ENCODE measurements at regions not wholly inside any gene's neighbourhood (a gene's known extent, or its start where the extent isn't known, plus 50 kb on each side); places are given as distances from the start of the nearest gene placed in this dataset.
A peak's percentile ranks its signal among the peaks of the same experiment; 100 is the strongest.

GRCh38 chr5:8870349-8870958, 675.4 kb downstream of the SEMA5A start:
- peak; percentile 72 to 74 for DNase-seq

GRCh38 chr5:8870959-8871355, 674.9 kb downstream of the SEMA5A start:
- DNase-seq, result peak; percentile 87 to 91

- DNase-seq, result no peak
Measured at GRCh38 chr5:8871446-8871845, 674.4 kb downstream of the SEMA5A start.

- no peak for DNase-seq
Measured at GRCh38 chr5:8875722-8876121, 670.2 kb downstream of the SEMA5A start.

- no peak for DNase-seq
Measured at GRCh38 chr5:8879248-8879647, 666.6 kb downstream of the SEMA5A start.

- DNase-seq, result no peak
Measured at GRCh38 chr5:8884029-8884428, 661.8 kb downstream of the SEMA5A start.

- no peak for DNase-seq
Measured at GRCh38 chr5:8892926-8893325, 652.9 kb downstream of the SEMA5A start.

GRCh38 chr5:8894031-8894430, 651.8 kb downstream of the SEMA5A start:
- DNase-seq, result no peak

GRCh38 chr5:8895062-8895461, 650.8 kb downstream of the SEMA5A start:
- no peak for DNase-seq

GRCh38 chr5:8895599-8895998, 650.3 kb downstream of the SEMA5A start:
- DNase-seq, result no peak

- no peak for DNase-seq
Measured at GRCh38 chr5:8897316-8897715, 648.6 kb downstream of the SEMA5A start.

- no peak for DNase-seq
Measured at GRCh38 chr5:8905021-8905420, 640.9 kb downstream of the SEMA5A start.

GRCh38 chr5:8906303-8906967, 639.4 kb downstream of the SEMA5A start:
- DNase-seq, result no peak

- no peak for DNase-seq
Measured at GRCh38 chr5:8907168-8907868, 638.6 kb downstream of the SEMA5A start.

- DNase-seq, result peak in 1 of 2 experiments; percentile 15
Measured at GRCh38 chr5:8908055-8908683, 637.7 kb downstream of the SEMA5A start.

- no peak for DNase-seq
Measured at GRCh38 chr5:8912106-8912505, 633.8 kb downstream of the SEMA5A start.

GRCh38 chr5:8913522-8913921, 632.4 kb downstream of the SEMA5A start:
- no peak for DNase-seq

- DNase-seq, result no peak
Measured at GRCh38 chr5:8919096-8919495, 626.8 kb downstream of the SEMA5A start.

- DNase-seq, result no peak
Measured at GRCh38 chr5:8923526-8923925, 622.3 kb downstream of the SEMA5A start.

GRCh38 chr5:8924054-8924793, 621.7 kb downstream of the SEMA5A start:
- no peak for DNase-seq

GRCh38 chr5:8930021-8930420, 615.9 kb downstream of the SEMA5A start:
- DNase-seq, result no peak

- no peak for DNase-seq
Measured at GRCh38 chr5:8934455-8934854, 611.4 kb downstream of the SEMA5A start.

- no peak for DNase-seq
Measured at GRCh38 chr5:8940934-8941333, 604.9 kb downstream of the SEMA5A start.
